Activated T-cell treated with anti-CD3 and anti-CD28 coated beads for 4 hours (primary cell): ENCODE measurements at regions not wholly inside any gene's neighbourhood (a gene's known extent, or its start where the extent isn't known, plus 50 kb on each side); places are given as distances from the start of the nearest gene placed in this dataset.

Experiments
- DNase-seq: peaks from one replicate; pipeline ENCODE4 v3.0.0-alpha.2; 2020

DNA sequence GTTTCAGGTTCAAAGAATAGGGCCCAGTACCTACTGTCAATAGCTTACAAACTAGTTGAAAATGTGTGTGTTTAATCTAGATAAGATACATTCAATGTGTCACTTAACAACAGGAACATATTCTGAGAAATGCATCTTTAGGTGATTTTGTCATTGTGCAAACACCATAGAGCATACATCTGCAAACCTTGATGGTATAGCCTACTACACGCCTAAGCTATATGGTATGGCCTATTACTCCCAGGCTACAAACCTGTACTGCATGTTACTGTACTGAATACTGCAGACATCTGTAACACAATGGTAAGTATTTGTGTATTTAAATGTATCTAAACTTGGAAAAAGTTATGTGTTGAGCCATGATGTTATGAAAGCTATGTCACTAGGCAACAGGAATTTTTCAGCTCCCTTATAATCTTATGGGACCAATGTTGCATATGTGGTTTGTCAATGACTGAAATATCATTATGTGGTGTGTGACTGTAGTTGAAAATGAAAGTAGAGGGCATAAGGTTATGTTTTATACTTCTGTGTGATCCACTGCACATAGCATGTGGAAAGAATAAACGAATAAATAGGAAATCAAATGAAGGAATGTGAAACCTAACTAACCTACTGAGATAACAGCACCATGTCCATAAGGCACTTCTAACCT lies 129.0 kb upstream of the CAMK1G start:
- no peak for DNase-seq

GRCh38 chr1:209455145-209455544 lies 128.4 kb upstream of the CAMK1G start:
- DNase-seq = no peak

- no peak for DNase-seq
These were observed 127.7 kb upstream of the CAMK1G start for GRCh38 chr1:209455661-209456358.

GRCh38 chr1:209456878-209457277 lies 126.6 kb upstream of the CAMK1G start:
- DNase-seq = no peak

- no peak for DNase-seq
These were observed 126.0 kb upstream of the CAMK1G start for GRCh38 chr1:209457401-209458125.

GRCh38 chr1:209458921-209459320 lies 124.6 kb upstream of the CAMK1G start:
- DNase-seq = no peak

DNA sequence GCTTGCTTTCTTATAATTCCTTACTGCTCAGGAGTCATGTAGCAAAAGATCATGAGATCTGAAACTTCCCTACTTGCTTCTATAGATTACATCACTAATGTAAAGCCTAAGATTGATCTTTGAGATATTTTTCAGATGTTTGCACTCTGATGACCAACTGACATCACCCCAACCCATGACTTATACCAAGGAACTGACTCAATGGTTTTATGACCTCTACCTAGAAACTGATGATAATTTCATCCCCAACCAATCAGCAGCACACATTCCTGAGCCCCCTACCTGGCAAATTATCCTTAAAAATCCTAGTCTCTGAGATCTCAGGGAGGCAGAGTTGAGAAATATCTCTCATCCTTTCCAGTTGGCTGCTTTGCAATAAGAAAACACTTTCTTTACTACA lies 122.3 kb upstream of the CAMK1G start:
- DNase-seq = no peak

GRCh38 chr1:209462433-209462832 lies 121.1 kb upstream of the CAMK1G start:
- no peak for DNase-seq

DNA sequence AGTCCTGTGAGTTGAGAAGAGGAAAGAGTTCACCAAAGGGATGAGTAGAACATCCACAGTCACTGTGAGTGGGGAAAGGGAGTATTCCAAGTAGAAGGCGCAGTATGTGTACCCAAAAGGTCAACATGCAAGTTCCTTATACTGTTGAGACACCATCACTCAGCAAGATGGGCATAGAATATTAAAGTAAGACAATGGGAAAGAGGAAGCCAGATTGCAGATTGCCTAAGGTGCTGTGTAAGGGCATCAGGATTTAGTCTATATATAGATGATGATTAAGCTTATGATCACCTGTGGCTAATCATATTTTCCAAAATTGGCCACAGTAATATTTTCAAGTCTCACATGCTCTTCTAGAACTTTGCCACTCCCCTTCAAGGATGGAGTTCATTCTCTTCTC lies 120.1 kb upstream of the CAMK1G start:
- DNase-seq = no peak

- no peak for DNase-seq
These were observed 110.5 kb upstream of the CAMK1G start for GRCh38 chr1:209473025-209473424.

GRCh38 chr1:209480345-209480744 lies 103.2 kb upstream of the CAMK1G start:
- no peak for DNase-seq

DNA sequence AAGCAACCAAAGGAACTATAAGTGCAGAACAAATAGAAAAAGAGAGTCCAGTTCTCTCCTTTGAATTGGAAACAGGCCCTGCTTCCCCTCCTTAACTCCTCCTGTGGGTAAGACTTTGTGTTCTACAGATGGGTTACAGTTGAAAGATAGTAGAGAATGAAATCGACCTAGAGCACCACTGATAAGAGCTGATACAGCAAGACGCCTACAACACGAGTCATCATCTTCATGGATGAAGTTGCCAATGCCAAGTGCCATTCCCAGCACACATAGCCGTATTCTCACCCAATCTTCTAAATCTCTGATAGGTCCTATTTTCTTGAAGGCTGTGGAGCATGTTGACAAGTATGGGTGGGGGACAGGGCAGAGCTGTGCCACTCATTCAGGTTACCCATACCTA lies 99.8 kb upstream of the CAMK1G start:
- no peak for DNase-seq

GRCh38 chr1:209484429-209484828 lies 99.1 kb upstream of the CAMK1G start:
- no peak for DNase-seq

- DNase-seq = no peak
These were observed 98.3 kb upstream of the CAMK1G start for GRCh38 chr1:209485167-209485566.

GRCh38 chr1:209485751-209486150 lies 97.8 kb upstream of the CAMK1G start:
- DNase-seq = no peak

DNA sequence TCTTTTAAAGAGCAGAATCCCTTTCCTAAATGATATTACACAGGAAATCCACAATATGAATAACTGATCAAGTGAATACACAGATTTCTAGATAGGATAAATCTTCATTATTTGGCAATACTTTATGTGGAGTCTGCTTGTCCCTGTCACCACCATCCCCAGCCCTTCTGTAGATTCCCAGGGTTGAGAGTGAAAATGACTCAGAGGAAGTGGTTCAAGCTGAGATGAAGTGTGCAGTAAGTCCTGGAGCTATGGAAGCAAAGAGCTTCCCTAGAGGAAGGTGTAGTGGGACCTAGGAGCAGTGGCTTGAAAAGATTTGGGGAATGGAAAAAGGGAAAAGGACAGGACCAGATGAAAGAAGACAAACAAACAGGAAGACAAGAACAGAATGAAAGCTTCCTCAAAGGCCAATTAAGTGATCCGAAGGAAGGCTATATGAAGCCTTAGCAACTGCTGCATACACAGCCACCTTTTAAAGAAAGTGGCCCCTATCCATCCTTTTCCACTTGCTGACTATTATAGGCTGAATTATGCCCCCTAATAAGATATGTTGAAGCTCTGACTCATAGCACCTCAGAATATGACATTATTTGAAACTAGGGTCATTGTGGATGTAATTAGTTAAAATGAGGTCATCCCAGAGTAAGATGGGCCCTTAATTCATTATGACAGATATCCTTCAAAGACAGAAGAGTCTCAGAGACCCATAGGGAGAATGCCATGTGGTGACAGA lies 96.5 kb upstream of the CAMK1G start:
- DNase-seq = no peak

DNA sequence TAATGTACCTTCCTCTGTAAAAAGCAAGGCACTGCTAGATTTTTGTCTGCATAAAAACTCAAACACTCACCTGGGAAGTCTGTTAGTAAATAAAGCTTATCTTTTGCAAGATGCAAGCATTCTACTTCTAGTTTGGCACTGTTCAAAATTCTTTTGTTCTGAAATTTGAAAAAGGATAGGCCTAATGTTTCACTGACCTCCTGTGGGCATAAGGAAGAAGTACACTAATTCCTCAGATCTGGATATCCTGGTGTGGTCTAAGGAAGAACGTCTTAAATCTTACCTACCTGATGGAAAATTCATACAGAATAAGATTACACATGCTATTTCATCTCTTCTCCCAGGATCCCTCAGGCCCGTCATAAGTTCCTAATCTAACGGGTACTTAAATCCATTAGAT lies 93.5 kb upstream of the CAMK1G start:
- no peak for DNase-seq

- no peak for DNase-seq
These were observed 92.5 kb upstream of the CAMK1G start for GRCh38 chr1:209491031-209491430.

DNA sequence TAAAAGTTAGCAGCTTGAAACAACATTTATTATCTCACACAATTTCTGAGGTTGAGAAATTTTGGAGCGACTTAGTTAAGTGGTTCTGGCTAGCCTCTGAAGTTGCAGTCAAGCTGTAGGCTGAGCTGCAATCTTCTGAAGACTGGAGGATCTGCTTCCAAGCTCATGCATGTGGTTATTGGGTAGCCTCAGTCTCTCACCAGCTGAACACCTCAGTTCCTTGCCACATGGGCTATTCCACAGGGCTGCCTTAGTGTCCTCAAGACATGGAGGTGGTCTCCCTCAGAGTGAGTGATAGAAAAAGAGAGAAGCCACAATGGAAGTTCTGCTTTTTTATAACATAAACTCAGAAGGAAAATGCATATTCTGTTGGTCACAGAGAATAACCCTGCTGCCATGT lies 92.0 kb upstream of the CAMK1G start:
- no peak for DNase-seq

GRCh38 chr1:209491897-209492296 lies 91.6 kb upstream of the CAMK1G start:
- DNase-seq = no peak

- no peak for DNase-seq
These were observed 90.0 kb upstream of the CAMK1G start for GRCh38 chr1:209493559-209493958.

GRCh38 chr1:209497729-209498128 lies 85.8 kb upstream of the CAMK1G start:
- DNase-seq = no peak

DNA sequence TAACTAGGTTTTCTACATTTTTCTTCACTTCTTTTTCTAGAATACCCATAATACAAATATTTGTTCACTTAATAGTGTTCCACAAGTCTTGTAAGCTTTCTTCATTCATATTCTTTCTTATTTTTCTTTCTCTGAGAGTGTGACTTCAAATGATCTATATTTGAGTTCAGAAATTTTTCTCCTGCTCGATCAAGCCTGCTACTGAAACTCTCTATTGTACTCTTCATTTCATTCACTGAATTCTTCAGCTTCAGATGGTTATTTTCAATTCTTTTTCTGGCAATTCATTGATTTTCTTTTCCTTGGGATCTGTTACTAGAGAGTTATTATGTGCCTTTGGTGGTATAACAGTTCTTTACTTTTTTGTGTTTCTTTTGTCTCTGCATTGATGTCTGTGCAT lies 82.5 kb upstream of the CAMK1G start:
- DNase-seq = no peak

DNA sequence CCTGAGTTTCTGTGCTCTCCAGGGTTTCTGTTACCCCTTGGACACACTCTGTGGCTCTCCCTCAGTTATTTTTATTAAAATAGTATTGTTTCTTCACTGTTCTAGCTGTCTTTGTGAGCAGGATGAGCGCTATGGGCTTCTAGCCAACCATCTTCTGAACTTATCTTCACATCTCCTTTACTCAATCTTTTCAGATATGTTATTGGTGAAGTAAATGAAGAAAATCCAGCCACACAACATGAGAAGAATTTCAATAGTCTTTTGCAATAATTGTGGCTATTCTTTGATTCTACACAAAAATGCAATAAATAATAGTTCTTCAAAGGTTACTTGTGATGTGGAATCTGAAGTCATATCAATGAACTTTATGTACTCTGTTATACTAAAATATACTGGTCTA lies 80.3 kb upstream of the CAMK1G start:
- no peak for DNase-seq
